Ectodermal cell (in vitro differentiated cells): ENCODE measurements at regions not wholly inside any gene's neighbourhood (a gene's known extent, or its start where the extent isn't known, plus 50 kb on each side); places are given as distances from the start of the nearest gene placed in this dataset.

Experiments
- H3K27ac ChIP-seq: 2 replicates; pipeline ENCODE4 v1.7.0; 2013; ENCODE audit warnings: mild to moderate bottlenecking, low read depth, low read length; ENCODE audit not compliant: insufficient read depth, poor library complexity, severe bottlenecking
- H3K27me3 ChIP-seq: 2 replicates; pipeline ENCODE4 v1.7.0; 2013; ENCODE audit warnings: mild to moderate bottlenecking, low read length; ENCODE audit not compliant: insufficient read depth, control insufficient read depth, poor library complexity, severe bottlenecking
- H3K36me3 ChIP-seq: one replicate; pipeline ENCODE4 v1.7.0; 2013; ENCODE audit warnings: low read length; ENCODE audit not compliant: control insufficient read depth, insufficient read depth
- H3K4me1 ChIP-seq: one replicate; pipeline ENCODE4 v1.7.0; 2013; ENCODE audit warnings: low read length; ENCODE audit not compliant: control insufficient read depth, insufficient read depth
- H3K4me3 ChIP-seq: 2 replicates; pipeline ENCODE4 v1.7.0; 2013; ENCODE audit warnings: low read depth, low read length, control low read depth; ENCODE audit not compliant: insufficient read depth
- H3K9me3 ChIP-seq: 2 replicates; pipeline ENCODE4 v1.7.0; 2013; ENCODE audit warnings: mild to moderate bottlenecking, low read length, moderate library complexity; ENCODE audit not compliant: control insufficient read depth
- WGBS, 2 experiments: methylation state at CpG; one replicate each; pipeline ENCODE4 v1.1.7; 2013; ENCODE audit warnings: missing lambda C conversion rate in 2 of 2; 5-methylcytosine and 5-hydroxymethylcytosine counted together

DNA sequence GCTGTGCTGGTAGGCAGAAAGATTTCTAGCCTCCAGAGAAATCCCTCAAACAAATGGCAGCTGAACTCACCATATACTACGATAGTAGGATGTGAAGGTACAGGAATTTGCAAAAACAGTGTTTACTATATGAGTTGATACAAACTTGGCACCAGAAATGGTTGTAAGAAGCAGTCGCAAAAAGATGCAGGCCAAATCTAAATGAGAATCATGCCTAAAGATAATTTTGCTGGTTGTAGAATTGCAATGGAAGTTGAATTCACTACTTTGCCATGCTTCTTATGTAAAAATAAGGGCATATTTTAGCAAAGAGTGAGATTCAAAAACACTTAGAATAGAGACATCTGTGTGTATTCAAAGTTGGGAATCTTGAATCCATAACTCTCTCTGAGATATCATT lies 924.7 kb downstream of the SUCLG1 start:
- H3K36me3 ChIP-seq, result no peaks in the 10 kb centered on the region
- H3K4me3 ChIP-seq, result no peak overlapping the region
- no peaks in the 10 kb centered on the region for H3K9me3 ChIP-seq
- H3K4me1 ChIP-seq, result no peaks in the 10 kb centered on the region
- H3K27me3 ChIP-seq, result no peaks in the 10 kb centered on the region
- 92 to 95% methylated on average over 2 of the region's 2 CpGs for WGBS, 2 experiments
- no peak overlapping the region for H3K27ac ChIP-seq

- WGBS, 2 experiments, result 70 to 72% methylated on average over 5 of the region's 5 CpGs
- Histone ChIP-seq H3K4me1 (no peaks in the 10 kb centered on the region), H3K36me3 (no peaks in the 10 kb centered on the region), H3K27me3 (no peaks in the 10 kb centered on the region), H3K4me3 (no peak overlapping the region), H3K9me3 (no peaks in the 10 kb centered on the region), H3K27ac (no peak overlapping the region)
Observed at GRCh38 chr2:83531206-83531826, 927.8 kb downstream of the SUCLG1 start.

- H3K9me3 ChIP-seq, result no peaks in the 10 kb centered on the region
- H3K4me1 ChIP-seq, result no peaks in the 10 kb centered on the region
Observed at GRCh38 chr2:83528767-83529166, 930.3 kb downstream of the SUCLG1 start.

DNA sequence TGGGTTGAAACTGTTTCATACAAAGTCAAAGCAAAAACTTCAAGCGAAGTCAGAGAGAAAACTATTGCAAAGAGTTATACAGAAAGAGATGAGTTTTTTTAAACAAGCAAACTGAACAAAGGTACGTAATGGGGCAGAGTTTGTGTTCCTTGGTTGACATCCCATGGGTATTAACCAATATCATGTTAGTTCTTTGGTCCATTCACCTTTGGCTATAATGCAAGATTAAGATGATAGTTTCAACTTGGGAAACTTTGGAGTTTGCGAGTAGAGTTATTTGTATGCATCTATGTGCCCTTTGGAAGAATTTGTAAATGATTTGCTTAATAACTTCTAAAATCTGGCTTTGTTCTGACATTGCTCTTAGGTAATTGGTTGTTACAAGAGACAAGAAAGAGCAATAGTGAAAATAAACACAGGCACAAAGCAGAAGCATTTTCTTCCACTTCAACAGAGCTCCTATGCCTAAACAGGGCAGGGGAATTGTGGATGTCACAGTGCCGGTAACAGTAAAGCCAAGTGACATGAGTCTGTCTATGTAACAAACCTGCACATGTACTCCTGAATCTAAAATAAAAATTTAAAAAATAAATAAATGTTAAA lies 936.1 kb downstream of the SUCLG1 start:
- Histone ChIP-seq H3K27me3 (no peaks in the 10 kb centered on the region), H3K4me3 (no peak overlapping the region), H3K4me1 (no peaks in the 10 kb centered on the region), H3K9me3 (no peaks in the 10 kb centered on the region), H3K27ac (no peak overlapping the region), H3K36me3 (no peaks in the 10 kb centered on the region)
- WGBS, 2 experiments, result 95 to 96% methylated on average over 4 of the region's 4 CpGs

More at GRCh38 chr2:83528767-83529166, 930.3 kb downstream of the SUCLG1 start:
- no peak overlapping the region for H3K27ac ChIP-seq
- H3K36me3 ChIP-seq, result no peaks in the 10 kb centered on the region
- no peak overlapping the region for H3K4me3 ChIP-seq
- WGBS, 2 experiments, result 91 to 100% methylated on average over 1 of the region's 1 CpG
- no peaks in the 10 kb centered on the region for H3K27me3 ChIP-seq

- H3K36me3 ChIP-seq, result no peaks in the 10 kb centered on the region
- no peak overlapping the region for H3K4me3 ChIP-seq
- no peak overlapping the region for H3K27ac ChIP-seq
- 96 to 97% methylated on average over 42 of the region's 42 CpGs for WGBS, 2 experiments
- no peaks in the 10 kb centered on the region for H3K4me1 ChIP-seq
- no peaks in the 10 kb centered on the region for H3K27me3 ChIP-seq
- no peaks in the 10 kb centered on the region for H3K9me3 ChIP-seq
Observed at GRCh38 chr2:83517727-83518368, 941.2 kb downstream of the SUCLG1 start.

DNA sequence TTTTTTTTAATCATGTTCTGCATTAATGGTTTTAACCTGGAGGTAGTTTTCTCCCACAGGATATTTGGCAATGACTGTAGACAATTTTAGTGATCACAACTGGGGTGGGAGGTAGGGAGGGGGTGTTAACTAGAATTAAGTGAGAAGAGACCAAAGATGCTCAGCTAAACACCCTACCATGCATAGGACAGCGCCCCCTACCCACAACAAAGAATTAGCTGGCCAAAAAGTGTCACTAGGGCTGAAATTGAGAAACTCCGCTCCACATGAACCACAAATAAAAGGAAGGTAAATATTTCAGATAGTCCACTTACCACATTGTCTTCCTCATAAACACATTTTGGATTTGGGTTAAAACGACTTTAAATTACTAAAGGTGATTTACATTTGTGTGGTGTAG lies 942.6 kb downstream of the SUCLG1 start:
- WGBS, 2 experiments, result 79 to 88% methylated on average over 1 to 3 of the region's 3 CpGs
- Histone ChIP-seq H3K36me3 (no peaks in the 10 kb centered on the region), H3K27me3 (no peaks in the 10 kb centered on the region), H3K27ac (no peak overlapping the region), H3K4me3 (no peak overlapping the region), H3K4me1 (no peaks in the 10 kb centered on the region), H3K9me3 (no peaks in the 10 kb centered on the region)

DNA sequence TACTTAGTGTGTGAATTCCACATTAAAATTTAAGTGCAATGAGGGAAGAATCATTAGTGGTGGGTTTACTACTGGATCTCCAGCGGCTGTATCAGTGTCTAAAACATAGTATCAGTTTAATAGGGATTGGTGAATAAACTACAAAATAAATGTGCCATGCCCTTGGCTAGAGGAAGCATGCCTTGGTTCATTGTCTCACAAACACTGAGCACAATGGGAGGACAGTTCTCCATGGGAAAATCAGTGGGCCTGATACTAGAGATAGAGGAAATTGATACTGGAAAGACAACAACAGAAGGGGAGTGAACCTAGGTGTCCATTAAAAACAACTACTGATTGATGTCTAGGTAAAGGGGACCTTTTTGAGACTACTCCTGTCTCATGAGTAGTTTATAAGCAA lies 971.6 kb downstream of the SUCLG1 start:
- no peaks in the 10 kb centered on the region for H3K36me3 ChIP-seq
- WGBS, 2 experiments, result 94 to 100% methylated on average over 1 of the region's 1 CpG
- H3K4me3 ChIP-seq, result no peak overlapping the region
- H3K27me3 ChIP-seq, result no peaks in the 10 kb centered on the region
- no peaks in the 10 kb centered on the region for H3K4me1 ChIP-seq
- H3K9me3 ChIP-seq, result no peaks in the 10 kb centered on the region
- no peak overlapping the region for H3K27ac ChIP-seq

GRCh38 chr2:83481436-83481835 lies 977.6 kb downstream of the SUCLG1 start:
- Histone ChIP-seq H3K27ac (no peak overlapping the region), H3K4me3 (no peak overlapping the region), H3K27me3 (no peaks in the 10 kb centered on the region), H3K36me3 (no peaks in the 10 kb centered on the region), H3K4me1 (no peaks in the 10 kb centered on the region), H3K9me3 (no peaks in the 10 kb centered on the region)

- WGBS, 2 experiments, result 49 to 57% methylated on average over 4 of the region's 4 CpGs
- H3K36me3 ChIP-seq, result no peaks in the 10 kb centered on the region
Observed at GRCh38 chr2:83478037-83478436, 981.0 kb downstream of the SUCLG1 start.

DNA sequence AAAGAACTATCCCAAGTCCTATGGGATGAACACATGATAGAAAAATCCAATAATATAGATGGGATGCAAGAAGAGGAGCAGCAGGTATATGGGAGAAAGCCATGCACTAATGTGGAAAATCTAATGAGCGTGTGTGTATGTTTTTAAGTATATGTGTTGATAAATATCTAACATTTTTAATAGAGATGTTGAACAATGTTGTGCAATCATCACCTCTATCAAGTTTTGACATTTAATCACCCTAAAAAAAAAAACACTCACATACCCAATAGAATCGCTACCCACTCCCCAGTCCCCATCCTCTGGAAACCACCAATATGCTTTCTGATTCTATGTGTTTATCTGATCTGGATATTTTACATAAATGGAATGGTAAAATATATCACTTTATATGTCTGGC lies 983.7 kb downstream of the SUCLG1 start:
- 93 to 100% methylated on average over 1 to 2 of the region's 2 CpGs for WGBS, 2 experiments
- Histone ChIP-seq H3K36me3 (no peaks in the 10 kb centered on the region), H3K27ac (no peak overlapping the region), H3K27me3 (no peaks in the 10 kb centered on the region), H3K4me1 (no peaks in the 10 kb centered on the region), H3K4me3 (no peak overlapping the region), H3K9me3 (no peaks in the 10 kb centered on the region)

More at GRCh38 chr2:83478037-83478436, 981.0 kb downstream of the SUCLG1 start:
- Histone ChIP-seq H3K27ac (no peak overlapping the region), H3K9me3 (no peaks in the 10 kb centered on the region), H3K4me3 (no peak overlapping the region), H3K27me3 (no peaks in the 10 kb centered on the region), H3K4me1 (no peaks in the 10 kb centered on the region)
